Rectal smooth muscle tissue (tissue), 1 donor: ENCODE measurements at regions not wholly inside any gene's neighbourhood (a gene's known extent, or its start where the extent isn't known, plus 50 kb on each side); places are given as distances from the start of the nearest gene placed in this dataset.

Experiments
- H3K27ac ChIP-seq: one replicate; pipeline ENCODE4 v1.7.0; 2013; ENCODE audit warnings: low read depth, low read length, inconsistent platforms
- H3K27me3 ChIP-seq: one replicate; pipeline ENCODE4 v1.7.0; 2013; ENCODE audit warnings: low read length; ENCODE audit not compliant: control insufficient read depth, insufficient read depth
- H3K36me3 ChIP-seq: one replicate; pipeline ENCODE4 v1.7.0; 2013; ENCODE audit warnings: low read length; ENCODE audit not compliant: control insufficient read depth, insufficient read depth
- H3K4me1 ChIP-seq: one replicate; pipeline ENCODE4 v1.7.0; 2013; ENCODE audit warnings: low read length; ENCODE audit not compliant: control insufficient read depth, insufficient read depth
- H3K4me3 ChIP-seq: one replicate; pipeline ENCODE4 v1.7.0; 2013; ENCODE audit warnings: low read length
- H3K9ac ChIP-seq: one replicate; pipeline ENCODE4 v1.7.0; 2013; ENCODE audit warnings: low read length

DNA sequence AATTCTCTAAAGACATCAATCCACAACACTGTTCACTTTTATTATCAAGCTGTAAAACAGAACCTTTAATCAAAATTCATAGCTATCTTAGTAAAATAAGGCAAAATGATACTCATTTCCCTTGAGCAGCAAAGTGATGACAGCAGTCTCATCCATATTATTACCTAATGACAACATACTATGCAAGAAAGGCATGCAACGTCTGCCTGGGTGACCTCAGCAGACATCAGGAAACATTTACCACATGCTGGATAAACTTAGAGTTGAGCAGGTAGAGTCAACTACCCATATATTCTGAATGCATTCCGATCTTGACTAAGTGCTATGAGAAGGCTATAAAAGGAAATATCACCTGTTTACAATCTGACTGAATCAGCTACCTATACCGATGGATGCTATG is 145.1 kb downstream of the SIPA1L2 start:
- no peak overlapping the region for H3K27ac ChIP-seq
- peaks cover 4% of the 10 kb centered on the region for H3K36me3 ChIP-seq

DNA sequence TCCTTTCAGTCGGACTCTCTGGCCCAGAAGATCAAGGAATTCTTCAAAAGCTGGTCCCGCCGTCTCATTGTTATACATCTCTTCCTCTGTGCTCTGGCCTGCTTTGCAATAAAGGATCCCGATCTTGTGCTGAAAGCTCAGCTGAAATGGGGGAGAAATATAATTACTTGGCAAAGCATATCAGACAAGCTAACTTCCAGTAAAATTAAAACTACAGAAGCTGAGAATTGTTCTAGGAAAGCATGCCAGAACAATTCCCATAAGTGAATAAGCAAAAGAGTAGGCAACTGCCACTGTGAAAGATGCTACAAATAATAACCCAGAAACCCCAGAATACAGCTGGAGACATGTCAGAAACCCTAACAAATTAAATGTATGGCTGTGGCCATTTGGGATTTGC is 146.1 kb downstream of the SIPA1L2 start:
- H3K36me3 ChIP-seq = peaks cover 6% of the 10 kb centered on the region
- no peaks in the 10 kb centered on the region for H3K27me3 ChIP-seq
- H3K27ac ChIP-seq = no peak overlapping the region
- H3K4me3 ChIP-seq = no peak overlapping the region
- H3K9ac ChIP-seq = no peak overlapping the region
- peaks cover 11% of the 10 kb centered on the region for H3K4me1 ChIP-seq

More for the DNA sequence above, 145.1 kb downstream of the SIPA1L2 start:
- H3K27me3 ChIP-seq = no peaks in the 10 kb centered on the region
- H3K4me3 ChIP-seq = no peak overlapping the region
- H3K4me1 ChIP-seq = peaks cover 11% of the 10 kb centered on the region
- no peak overlapping the region for H3K9ac ChIP-seq

DNA sequence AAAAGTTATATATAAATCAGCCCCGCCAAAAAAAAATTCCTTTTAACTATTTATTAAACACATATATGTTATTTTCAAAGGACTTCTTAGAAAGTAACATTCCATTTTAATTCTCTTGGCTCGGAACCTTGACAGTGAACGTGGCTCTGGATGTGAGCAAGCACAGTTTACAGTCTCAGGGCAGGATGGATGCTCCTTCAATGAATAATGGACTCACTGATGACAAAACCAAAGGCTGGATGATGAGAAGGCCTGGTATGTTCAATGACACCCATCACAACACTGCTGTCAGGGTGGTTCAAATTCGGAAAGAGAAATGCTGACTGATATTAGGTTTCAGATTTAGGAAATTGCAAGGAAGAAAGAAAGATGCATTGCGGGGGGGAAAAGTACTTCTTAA is 148.8 kb downstream of the SIPA1L2 start:
- H3K4me1 ChIP-seq = peaks cover 3% of the 10 kb centered on the region
- no peak overlapping the region for H3K4me3 ChIP-seq
- no peak overlapping the region for H3K27ac ChIP-seq
- H3K27me3 ChIP-seq = no peaks in the 10 kb centered on the region
- H3K36me3 ChIP-seq = peaks cover 6% of the 10 kb centered on the region
- no peak overlapping the region for H3K9ac ChIP-seq

DNA sequence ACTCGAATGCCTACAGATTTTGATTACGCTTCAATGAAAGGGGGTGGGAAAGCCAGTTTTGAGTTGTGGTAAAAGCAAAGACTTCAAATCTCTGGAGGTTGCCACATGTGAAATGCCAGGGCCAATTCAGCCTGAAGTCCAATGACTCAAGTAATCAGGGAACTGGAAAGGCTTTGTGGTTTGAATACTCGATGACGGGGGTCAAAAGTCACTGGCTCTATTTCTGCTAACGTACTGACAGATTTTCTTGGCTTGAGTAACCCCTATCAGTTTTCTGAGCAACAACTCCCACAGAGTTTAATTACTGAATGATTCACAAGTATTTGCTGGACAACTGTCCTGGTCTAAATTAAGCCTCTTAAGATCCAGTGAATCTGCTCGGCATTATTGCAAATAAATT is 152.2 kb downstream of the SIPA1L2 start:
- Histone ChIP-seq H3K9ac (no peak overlapping the region), H3K4me1 (peaks cover 4% of the 10 kb centered on the region), H3K36me3 (peaks cover 3% of the 10 kb centered on the region), H3K27me3 (no peaks in the 10 kb centered on the region), H3K27ac (no peak overlapping the region), H3K4me3 (no peak overlapping the region)

DNA sequence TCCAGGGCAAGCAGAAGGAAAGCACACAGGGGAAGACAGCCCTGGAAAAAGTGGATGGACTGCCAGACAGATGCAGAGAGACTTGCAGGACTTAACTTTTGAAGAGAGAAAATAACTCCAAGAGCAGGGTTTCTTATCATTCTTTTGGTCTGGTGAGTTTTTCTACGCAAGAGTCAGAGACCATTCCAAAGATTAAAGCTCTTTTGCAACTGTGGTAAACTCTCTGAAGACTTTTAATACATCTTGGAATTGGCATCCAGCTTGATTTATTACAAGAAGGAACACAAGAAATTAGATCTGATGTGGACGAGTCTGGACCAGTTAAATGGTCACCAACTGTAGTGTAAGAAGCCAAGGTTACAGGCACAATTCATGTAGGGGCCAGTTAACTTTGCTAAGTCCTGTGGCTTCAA is 153.4 kb downstream of the SIPA1L2 start:
- peaks cover 3% of the 10 kb centered on the region for H3K36me3 ChIP-seq
- no peak overlapping the region for H3K9ac ChIP-seq
- H3K4me3 ChIP-seq = no peak overlapping the region
- no peak overlapping the region for H3K27ac ChIP-seq
- H3K4me1 ChIP-seq = peaks cover 11% of the 10 kb centered on the region
- no peaks in the 10 kb centered on the region for H3K27me3 ChIP-seq

DNA sequence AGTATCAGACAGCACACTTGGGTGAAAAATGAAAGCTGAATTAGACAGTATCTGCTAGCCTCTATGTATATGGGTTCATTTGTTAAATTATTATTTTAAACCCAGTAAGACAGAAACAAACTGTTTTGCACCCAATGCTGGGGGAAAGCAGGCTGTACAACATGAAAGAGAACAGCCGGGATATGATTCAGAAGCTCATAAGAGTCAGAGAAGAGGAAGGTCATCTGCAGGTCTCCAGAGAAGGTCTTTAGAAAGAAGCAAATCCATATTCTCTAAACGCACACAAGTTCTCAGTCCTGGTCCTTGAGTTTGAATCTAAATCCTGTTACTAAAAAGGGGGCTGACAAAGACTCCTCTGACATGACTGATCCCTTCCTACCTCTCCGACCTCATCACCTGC is 155.1 kb downstream of the SIPA1L2 start:
- Histone ChIP-seq H3K4me1 (peaks cover 11% of the 10 kb centered on the region), H3K27me3 (no peaks in the 10 kb centered on the region), H3K9ac (no peak overlapping the region), H3K27ac (no peak overlapping the region), H3K36me3 (peaks cover 2% of the 10 kb centered on the region), H3K4me3 (no peak overlapping the region)

DNA sequence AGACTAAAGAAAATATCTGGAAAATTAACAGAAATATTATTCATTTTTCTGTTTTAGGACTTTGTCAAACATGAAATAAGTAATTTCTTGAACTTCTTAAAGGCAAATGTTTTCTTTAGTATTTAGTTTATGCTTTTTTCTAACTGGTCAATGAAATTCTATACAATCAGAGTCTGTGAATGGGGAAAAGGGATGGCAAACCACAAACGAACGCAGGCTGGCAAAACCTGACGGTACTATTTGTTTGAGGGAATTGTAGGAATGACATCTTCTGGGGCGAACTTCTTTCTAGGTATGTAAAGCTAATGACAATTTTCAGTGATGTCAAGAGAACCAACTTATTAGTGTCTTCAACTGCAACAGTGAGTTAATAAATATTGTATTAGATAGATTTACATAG is 156.0 kb downstream of the SIPA1L2 start:
- Histone ChIP-seq H3K27ac (no peak overlapping the region), H3K4me3 (no peak overlapping the region), H3K36me3 (no peaks in the 10 kb centered on the region), H3K27me3 (no peaks in the 10 kb centered on the region), H3K4me1 (peaks cover 11% of the 10 kb centered on the region), H3K9ac (no peak overlapping the region)

DNA sequence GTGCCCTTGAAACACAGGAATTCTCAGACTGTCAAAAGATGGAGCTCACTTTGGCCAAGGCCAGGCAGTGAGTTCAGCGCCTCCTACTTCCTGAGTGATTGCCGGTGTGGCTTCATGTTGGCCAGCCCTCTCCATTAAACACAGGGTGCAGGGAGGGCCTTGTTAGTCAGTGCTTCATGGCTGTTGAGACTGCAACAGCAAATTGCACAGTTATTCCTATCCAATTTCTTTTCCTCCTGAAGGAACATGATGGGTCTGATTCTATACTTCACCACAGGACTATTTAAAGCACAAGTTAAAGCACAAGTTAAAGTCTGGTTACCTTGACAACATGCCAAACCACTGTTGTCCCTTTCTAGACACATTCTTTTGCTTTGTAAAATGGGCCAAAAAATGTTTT is 156.6 kb downstream of the SIPA1L2 start:
- H3K4me1 ChIP-seq = peaks cover 11% of the 10 kb centered on the region
- no peak overlapping the region for H3K9ac ChIP-seq
- no peaks in the 10 kb centered on the region for H3K36me3 ChIP-seq
- no peaks in the 10 kb centered on the region for H3K27me3 ChIP-seq
- H3K4me3 ChIP-seq = no peak overlapping the region
- H3K27ac ChIP-seq = no peak overlapping the region

DNA sequence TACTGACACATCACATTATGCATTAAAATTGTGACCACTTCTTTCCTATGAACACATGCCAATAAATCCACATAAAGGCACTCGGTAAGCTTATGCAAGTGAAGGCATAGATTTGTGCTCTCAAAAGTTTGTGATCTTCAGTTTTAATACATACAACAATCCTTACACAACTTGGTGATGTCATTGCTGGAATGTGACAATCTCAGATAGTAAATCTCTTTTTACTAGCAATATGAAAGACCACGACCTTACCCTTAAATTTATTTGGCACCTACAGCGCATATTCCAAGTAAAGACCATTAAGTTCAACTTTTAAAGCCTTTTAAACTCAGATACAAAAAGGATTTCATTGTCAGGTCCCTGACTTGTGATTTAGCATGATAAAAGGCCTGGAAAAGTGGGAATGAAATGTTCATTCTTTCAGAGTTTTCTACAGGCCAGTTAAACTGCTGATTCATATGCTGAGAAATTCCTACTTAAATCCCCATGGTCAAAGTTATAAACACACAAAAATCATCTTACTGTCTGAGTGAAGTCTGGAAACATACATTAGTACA is 157.4 kb downstream of the SIPA1L2 start:
- H3K27me3 ChIP-seq = no peaks in the 10 kb centered on the region
- no peaks in the 10 kb centered on the region for H3K36me3 ChIP-seq
- no peak overlapping the region for H3K4me3 ChIP-seq
- peaks cover 11% of the 10 kb centered on the region for H3K4me1 ChIP-seq
- H3K27ac ChIP-seq = no peak overlapping the region
- H3K9ac ChIP-seq = no peak overlapping the region

DNA sequence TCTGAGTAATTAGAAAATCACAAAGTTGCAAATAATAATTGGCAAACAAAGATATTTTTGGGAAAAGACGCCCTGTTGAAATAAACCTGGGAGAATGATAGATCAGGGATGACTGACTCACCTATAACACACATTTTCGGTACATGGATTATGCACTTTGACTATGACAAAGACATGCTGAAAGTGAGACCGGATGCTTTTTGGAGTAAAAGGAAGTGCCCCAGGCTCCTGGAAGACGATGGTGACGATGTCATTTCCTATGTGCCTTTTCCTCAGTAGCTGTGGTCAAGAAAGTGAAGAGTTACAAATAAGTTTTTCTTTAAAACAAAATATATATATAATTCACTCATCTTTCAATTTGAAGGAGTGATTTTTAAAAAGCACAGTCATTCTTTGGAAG is 158.7 kb downstream of the SIPA1L2 start:
- Histone ChIP-seq H3K4me1 (peaks cover 11% of the 10 kb centered on the region), H3K27ac (no peak overlapping the region), H3K36me3 (no peaks in the 10 kb centered on the region), H3K4me3 (no peak overlapping the region), H3K27me3 (no peaks in the 10 kb centered on the region), H3K9ac (no peak overlapping the region)

DNA sequence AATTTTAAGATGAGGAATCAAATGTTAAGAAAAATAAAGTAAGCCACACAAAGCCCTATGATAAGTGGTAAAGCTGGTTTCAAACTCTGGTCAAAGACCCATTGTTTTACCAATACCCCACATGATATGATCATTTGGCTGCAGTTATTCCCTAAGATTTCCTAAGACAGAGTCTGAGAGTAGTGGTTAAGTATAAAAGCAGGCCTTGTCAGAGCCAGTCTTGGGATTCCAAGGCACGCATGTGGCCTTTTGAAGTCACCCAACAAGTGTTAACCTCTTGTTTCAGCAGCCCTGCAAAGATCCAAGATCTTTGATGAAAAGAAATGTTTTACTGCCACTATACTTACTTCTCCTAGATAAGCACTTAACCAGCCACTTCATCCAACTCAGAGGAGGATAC is 159.2 kb downstream of the SIPA1L2 start:
- no peaks in the 10 kb centered on the region for H3K27me3 ChIP-seq
- H3K36me3 ChIP-seq = no peaks in the 10 kb centered on the region

DNA sequence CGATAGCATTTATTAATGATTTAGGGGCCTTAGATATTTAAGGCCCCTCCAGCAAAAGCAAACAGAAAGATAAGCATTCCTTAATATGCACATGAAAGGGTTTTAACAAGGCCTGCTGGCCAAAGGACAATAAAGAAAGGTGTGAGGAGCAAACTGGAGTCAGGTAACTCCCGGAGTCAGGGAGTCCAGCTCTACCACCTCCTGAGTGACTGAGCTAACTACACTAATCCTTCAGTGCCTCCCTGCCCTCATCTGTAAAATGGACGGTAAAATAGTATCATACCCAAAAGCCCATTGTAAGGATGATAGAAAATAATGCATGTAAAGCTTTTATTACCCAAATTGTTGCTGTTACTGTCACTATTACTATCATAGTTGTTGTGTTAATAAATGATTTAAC is 161.7 kb downstream of the SIPA1L2 start:
- H3K9ac ChIP-seq = no peak overlapping the region
- H3K4me1 ChIP-seq = peaks cover 10% of the 10 kb centered on the region
- H3K36me3 ChIP-seq = peaks cover 4% of the 10 kb centered on the region
- no peaks in the 10 kb centered on the region for H3K27me3 ChIP-seq
- no peak overlapping the region for H3K4me3 ChIP-seq
- no peak overlapping the region for H3K27ac ChIP-seq

More for the DNA sequence above, 159.2 kb downstream of the SIPA1L2 start:
- Histone ChIP-seq H3K9ac (no peak overlapping the region), H3K4me1 (peaks cover 11% of the 10 kb centered on the region), H3K4me3 (no peak overlapping the region), H3K27ac (no peak overlapping the region)

DNA sequence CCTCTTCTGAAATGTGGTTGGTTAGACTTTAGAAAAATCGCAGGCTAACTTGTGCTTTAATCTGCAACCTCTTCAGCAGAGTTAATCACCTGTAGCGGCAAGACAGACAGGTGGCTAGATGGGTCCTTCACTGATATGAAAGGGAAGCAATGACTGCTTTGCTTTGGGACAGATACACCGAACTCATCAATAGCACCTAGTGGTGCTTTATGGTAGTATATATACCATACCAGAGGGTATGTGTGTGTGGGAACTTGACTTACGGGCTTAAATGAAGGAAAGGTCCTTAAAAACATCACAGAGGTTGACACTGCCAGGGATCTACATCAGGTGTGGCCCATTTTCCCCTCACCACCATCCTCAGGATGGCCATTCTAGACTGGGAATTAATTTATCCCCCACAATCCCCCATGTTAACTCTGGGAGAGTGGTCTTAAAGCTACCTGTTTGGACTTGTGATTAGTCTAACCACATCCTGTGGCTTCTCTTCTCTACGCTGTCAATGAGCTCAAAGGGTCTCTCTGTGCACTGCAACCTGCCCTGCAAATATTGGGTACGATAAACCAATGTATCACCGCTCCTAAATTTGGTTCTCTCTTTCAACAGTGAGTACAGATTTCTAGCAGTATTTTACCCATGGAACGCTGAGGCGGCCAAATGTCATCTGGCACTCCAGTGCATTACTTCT is 162.7 kb downstream of the SIPA1L2 start:
- peaks cover 4% of the 10 kb centered on the region for H3K36me3 ChIP-seq
- H3K9ac ChIP-seq = no peak overlapping the region
- H3K27ac ChIP-seq = no peak overlapping the region
- H3K4me3 ChIP-seq = no peak overlapping the region
- no peaks in the 10 kb centered on the region for H3K27me3 ChIP-seq
- H3K4me1 ChIP-seq = peaks cover 2% of the 10 kb centered on the region
